Stimulated activated CD8-positive, alpha-beta memory T cell treated with anti-CD3 and anti-CD28 coated beads, Interleukin-12 subunit alpha, Interleukin-12 subunit beta, amount 100 ng/mL, for 4 hours (primary cell): ENCODE measurements at regions not wholly inside any gene's neighbourhood (a gene's known extent, or its start where the extent isn't known, plus 50 kb on each side); places are given as distances from the start of the nearest gene placed in this dataset.
"Not testable (repeated sequence)": the region's sequence is repeated elsewhere in the genome, so short reads cannot be mapped to it uniquely, and the experiment has no call there.

Source experiments
- DNase-seq: peaks from one replicate; pipeline ENCODE4 v3.0.0-alpha.2; 2020; ENCODE audit warnings: low read depth

- DNase-seq: no peak
Observed at GRCh38 chr12:24507827-24508226, 441.1 kb downstream of the BCAT1 start.

- DNase-seq: no peak
Observed at GRCh38 chr12:24505366-24506015, 443.4 kb downstream of the BCAT1 start.

GRCh38 chr12:24503477-24503876 is 445.4 kb downstream of the BCAT1 start:
- not testable (repeated sequence) for DNase-seq

- DNase-seq: no peak
Observed at GRCh38 chr12:24500831-24501230, 448.1 kb downstream of the BCAT1 start.

GRCh38 chr12:24500421-24500820 is 448.5 kb downstream of the BCAT1 start:
- no peak for DNase-seq

GRCh38 chr12:24499151-24500146 is 449.5 kb downstream of the BCAT1 start:
- DNase-seq: no peak

GRCh38 chr12:24496755-24497154 is 452.1 kb downstream of the BCAT1 start:
- DNase-seq: no peak

GRCh38 chr12:24494401-24494800 is 454.5 kb downstream of the BCAT1 start:
- DNase-seq: no peak

- DNase-seq: no peak
Observed at GRCh38 chr12:24491968-24492367, 456.9 kb downstream of the BCAT1 start.

GRCh38 chr12:24489939-24490338 is 459.0 kb downstream of the BCAT1 start:
- no peak for DNase-seq

GRCh38 chr12:24488906-24489619 is 459.8 kb downstream of the BCAT1 start:
- no peak for DNase-seq

- no peak for DNase-seq
Observed at GRCh38 chr12:24488091-24488596, 460.8 kb downstream of the BCAT1 start.

- no peak for DNase-seq
Observed at GRCh38 chr12:24487606-24488005, 461.3 kb downstream of the BCAT1 start.

- DNase-seq: no peak
Observed at GRCh38 chr12:24483732-24484131, 465.2 kb downstream of the BCAT1 start.

GRCh38 chr12:24482882-24483604 is 465.9 kb downstream of the BCAT1 start:
- DNase-seq: no peak

- no peak for DNase-seq
Observed at GRCh38 chr12:24482044-24482443, 466.9 kb downstream of the BCAT1 start.

- DNase-seq: no peak
Observed at GRCh38 chr12:24480766-24481449, 468.0 kb downstream of the BCAT1 start.

GRCh38 chr12:24479131-24479530 is 469.8 kb downstream of the BCAT1 start:
- no peak for DNase-seq

- no peak for DNase-seq
Observed at GRCh38 chr12:24478254-24478653, 470.6 kb downstream of the BCAT1 start.

- no peak for DNase-seq
Observed at GRCh38 chr12:24476310-24476709, 472.6 kb downstream of the BCAT1 start.

GRCh38 chr12:24475337-24475736 is 473.6 kb downstream of the BCAT1 start:
- no peak for DNase-seq
